Limb (tissue), 2 donors: ENCODE measurements at regions not wholly inside any gene's neighbourhood (a gene's known extent, or its start where the extent isn't known, plus 50 kb on each side); places are given as distances from the start of the nearest gene placed in this dataset.
"Not testable (repeated sequence)": the region's sequence is repeated elsewhere in the genome, so short reads cannot be mapped to it uniquely, and the experiment has no call there.

Source experiments
- DNase-seq, 2 donors: peaks; one replicate each; pipeline ENCODE4 v3.0.0-alpha.2; 2016; ENCODE audit errors: extremely low spot score in 2 of 2

- no peak for DNase-seq
These were observed 81.7 kb downstream of the IER5 start for GRCh38 chr1:181170194-181170593.

DNA sequence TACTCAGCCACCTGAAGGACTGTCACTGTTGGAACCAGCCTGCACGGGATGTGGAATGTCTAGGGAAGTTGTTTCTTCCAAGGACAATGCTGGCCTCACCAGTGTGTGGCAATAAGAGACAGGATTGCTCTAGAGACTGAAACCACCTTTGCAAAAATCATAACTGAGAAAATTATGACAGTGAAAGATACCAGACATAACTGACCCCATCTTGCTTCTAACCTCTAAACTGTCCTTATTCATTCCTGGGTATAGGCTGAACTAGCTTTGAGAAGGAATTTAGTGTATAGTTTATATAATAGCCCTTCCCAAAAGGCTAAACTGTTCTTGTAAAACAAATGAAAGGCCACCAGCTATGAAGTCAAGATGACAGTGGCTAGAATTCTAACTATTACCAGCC is 83.6 kb downstream of the IER5 start:
- no peak for DNase-seq

GRCh38 chr1:181173761-181174447 is 85.4 kb downstream of the IER5 start:
- peak in 1 of 2 donors; percentile 7 for DNase-seq

DNA sequence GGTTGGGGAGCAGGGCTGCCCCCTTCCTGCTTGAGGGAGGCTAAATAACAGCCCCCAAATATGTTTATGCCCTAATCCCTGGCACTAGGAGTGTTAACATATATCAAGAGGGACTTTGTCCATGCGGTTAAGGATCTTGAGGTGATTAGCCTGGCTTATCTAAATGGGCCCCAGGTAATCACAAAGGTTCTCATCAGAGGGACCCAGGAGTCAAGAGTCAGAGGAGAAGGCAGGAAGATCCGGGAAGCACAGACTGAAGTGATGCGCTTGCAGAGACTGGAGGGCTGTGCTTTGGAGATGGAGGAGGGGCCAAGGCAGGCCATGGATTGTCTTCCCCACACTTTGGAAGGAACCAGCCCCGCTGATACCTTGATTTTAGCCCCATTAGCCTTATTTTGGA is 86.4 kb downstream of the IER5 start:
- DNase-seq = peak in 1 of 2 donors; percentile 10

- DNase-seq = peak in 1 of 2 donors; percentile 22
These were observed 86.9 kb downstream of the IER5 start for GRCh38 chr1:181175356-181175910.

GRCh38 chr1:181175955-181176354 is 87.5 kb downstream of the IER5 start:
- DNase-seq = peak in 1 of 2 donors; percentile 14

GRCh38 chr1:181178241-181178879 is 89.9 kb downstream of the IER5 start:
- peak in 1 of 2 donors; percentile 23 for DNase-seq

GRCh38 chr1:181179279-181179986 is 90.9 kb downstream of the IER5 start:
- no peak for DNase-seq

DNA sequence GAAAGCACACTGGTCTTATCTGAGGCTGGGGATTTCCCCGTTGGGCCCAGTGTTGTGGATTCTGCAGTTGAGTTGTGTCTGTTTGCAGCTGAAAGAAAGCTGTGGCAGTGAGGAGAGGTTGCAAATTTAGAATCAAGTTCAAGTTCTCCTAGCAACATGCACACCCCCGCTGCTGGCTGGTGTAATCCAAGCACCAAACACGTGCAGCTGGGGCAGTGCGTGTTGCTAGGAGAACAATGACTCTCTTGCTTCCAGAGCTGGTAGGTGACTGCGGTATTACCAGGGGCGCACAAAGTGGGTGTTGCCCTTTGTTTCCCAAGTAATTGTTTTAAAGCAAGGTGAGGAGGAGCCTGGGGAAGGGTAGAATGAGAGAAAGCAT is 91.5 kb downstream of the IER5 start:
- peak; percentile 79 to 80 for DNase-seq

DNA sequence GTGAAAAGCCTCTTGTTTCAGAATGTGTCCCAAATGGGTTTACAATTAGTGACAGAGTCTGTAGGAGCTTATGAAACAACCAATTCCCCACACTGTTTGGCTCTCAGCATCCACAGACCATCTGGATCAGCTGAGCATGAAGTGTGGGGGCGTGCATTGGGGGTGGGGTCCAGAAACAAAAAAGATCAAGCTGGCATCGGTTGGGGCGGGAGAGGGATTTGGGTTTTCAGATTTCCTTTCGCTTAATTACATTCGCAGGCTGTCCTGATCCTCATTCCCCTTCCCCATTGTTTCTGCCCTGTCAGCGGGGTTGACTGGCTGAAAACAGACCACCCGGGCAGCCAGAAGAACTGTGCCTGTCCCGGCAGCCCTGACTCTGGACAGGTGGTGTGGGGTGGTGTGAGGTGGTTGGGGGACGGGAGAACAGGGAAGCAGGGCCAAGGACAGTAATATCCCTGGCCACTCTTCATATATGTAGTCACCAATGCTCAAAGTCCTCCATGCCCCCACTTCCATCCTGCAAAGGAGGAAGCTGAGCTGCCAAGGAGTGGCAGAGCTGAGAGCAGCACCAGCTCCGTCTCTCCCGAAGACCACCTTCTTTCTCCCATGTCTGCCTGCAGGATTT is 92.0 kb downstream of the IER5 start:
- DNase-seq = peak; percentile 46

DNA sequence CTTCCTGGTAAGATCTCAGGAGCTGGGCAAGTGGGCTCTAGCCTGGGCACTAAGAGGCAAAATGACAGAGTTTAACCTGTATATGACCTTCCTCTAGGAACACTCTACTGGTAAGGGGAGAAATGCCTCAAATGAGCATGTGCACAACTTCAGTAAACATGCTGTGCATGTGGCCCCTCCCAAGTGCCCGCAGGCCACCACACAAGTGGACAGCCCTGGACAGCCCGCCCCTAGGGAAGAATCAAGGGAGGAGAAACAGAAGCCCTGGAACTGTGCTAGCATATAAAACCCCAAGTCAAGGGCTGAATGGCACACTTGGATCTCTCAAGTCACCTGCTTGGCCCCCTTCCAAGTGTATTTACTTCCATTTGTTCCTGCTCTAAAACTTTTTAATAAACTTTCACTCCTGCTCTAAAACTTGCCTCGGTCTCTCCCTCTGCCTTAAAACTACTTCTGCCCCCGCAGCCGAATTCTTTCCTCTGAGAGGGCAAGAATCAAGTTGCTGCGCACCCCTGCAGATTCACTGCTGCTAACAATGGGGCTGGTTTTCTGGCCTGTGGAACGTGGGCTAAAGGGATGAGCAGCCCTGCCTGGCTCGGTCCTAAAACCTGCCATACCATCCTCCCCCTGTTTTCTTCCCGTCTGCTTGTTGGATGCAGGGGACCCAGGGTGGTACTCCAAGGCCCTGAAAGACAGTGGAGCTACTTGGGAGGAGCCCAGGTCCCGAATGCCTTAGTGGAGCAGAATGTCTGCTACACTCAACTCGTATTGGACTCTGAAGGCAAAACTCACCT is 93.5 kb downstream of the IER5 start:
- DNase-seq = no peak

GRCh38 chr1:181184621-181185020 is 96.1 kb downstream of the IER5 start:
- peak in 1 of 2 donors; percentile 11 for DNase-seq

GRCh38 chr1:181185461-181185860 is 97.0 kb downstream of the IER5 start:
- peak in 1 of 2 donors; percentile 9 for DNase-seq

DNA sequence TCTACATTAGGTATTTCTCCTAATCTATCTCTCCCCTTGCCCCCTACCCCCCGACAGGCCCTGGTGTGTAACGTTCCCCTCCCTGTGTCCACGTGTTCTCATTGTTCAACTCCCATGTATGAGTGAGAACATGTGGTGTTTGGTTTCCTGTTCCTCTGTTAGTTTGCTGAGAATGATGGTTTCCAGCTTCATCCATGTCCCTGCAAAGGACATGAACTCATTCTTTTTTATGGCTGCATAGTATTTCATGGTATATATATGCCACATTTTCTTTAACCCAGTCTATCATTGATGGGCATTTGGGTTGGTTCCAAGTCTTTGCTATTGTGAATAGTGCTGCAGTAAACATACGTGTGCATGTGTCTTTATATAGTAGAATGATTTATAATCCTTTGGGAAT is 97.6 kb downstream of the IER5 start:
- DNase-seq = not testable (repeated sequence)

- DNase-seq = no peak
These were observed 99.0 kb downstream of the IER5 start for GRCh38 chr1:181187337-181188126.

DNA sequence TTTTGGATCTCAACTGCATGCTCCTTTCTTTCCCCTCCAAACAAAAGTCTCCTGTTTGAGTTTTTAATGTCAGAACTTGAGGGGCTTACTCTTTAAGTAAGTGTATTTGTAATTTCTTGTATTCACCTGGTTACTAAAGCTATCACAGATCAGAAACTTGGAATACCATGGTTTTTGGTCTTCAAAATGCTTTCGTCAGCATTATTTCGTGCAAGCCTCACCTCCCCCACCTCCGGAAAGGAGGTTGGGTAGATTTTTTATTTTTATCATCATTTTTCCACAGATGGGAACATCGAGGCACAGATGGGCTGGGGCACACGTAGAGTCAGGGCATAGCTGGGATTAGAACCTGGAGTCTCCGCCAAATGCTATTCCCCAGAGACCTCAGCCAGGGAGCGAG is 100.7 kb downstream of the IER5 start:
- DNase-seq = no peak

- DNase-seq = peak; percentile 72 to 92
These were observed 101.3 kb downstream of the IER5 start for GRCh38 chr1:181189691-181190363.

- DNase-seq = no peak
These were observed 102.0 kb downstream of the IER5 start for GRCh38 chr1:181190364-181191035.

- no peak for DNase-seq
These were observed 103.1 kb downstream of the IER5 start for GRCh38 chr1:181191494-181192040.
